PC-9 (cell line): ENCODE measurements at regions not wholly inside any gene's neighbourhood (a gene's known extent, or its start where the extent isn't known, plus 50 kb on each side); places are given as distances from the start of the nearest gene placed in this dataset.
A peak's percentile ranks its signal among the peaks of the same experiment; 100 is the strongest.

Source experiments
- BruUV-seq: library from RNA; stranded (reverse); fragments of 400-500 nt; replicated peaks from 2 replicates; lab custom pipeline; 2021; lab: Mats Ljungman, UMichigan
- CTCF ChIA-PET: fragments of 300-600 bp; sonication (Branson Sonifier 250); formaldehyde crosslinking; loops from one replicate; lab custom pipeline; 2022; ENCODE audit warnings: antibody characterized with exemption; lab: Charles Lee
- POLR2A ChIA-PET: fragments of 300-600 bp; sonication (Branson Sonifier 250); formaldehyde crosslinking; loops from one replicate; lab custom pipeline; 2022; ENCODE audit warnings: antibody characterized with exemption; ENCODE audit not compliant: unreplicated experiment; lab: Charles Lee
- DNase-seq, 2 experiments: peaks; one replicate each; pipeline versions ENCODE4 v3.0.0 to v3.0.0-alpha.2; 2015 to 2022; ENCODE audit warnings: mixed read lengths in 1 of 2
- H2AFZ ChIP-seq: fragments of 200-600 bp; sonication (generic); 2 replicates; pipeline ENCODE4 v1.8.1; 2017; ENCODE audit warnings: antibody characterized with exemption
- H3F3A ChIP-seq: fragments of 200-600 bp; sonication (generic); 2 replicates; pipeline ENCODE4 v1.8.1; 2017; ENCODE audit warnings: antibody characterized with exemption, mild to moderate bottlenecking, low read depth; ENCODE audit not compliant: insufficient read depth
- H3K27ac ChIP-seq: fragments of 200-600 bp; sonication (generic); 2 replicates; pipeline ENCODE4 v1.6.1; 2016; ENCODE audit warnings: mixed run types
- H3K27me3 ChIP-seq: fragments of 200-600 bp; sonication (generic); 2 replicates; pipeline ENCODE4 v1.6.1; 2016; ENCODE audit warnings: low read depth, mixed run types; ENCODE audit not compliant: insufficient read depth
- H3K36me3 ChIP-seq: fragments of 200-600 bp; sonication (generic); 2 replicates; pipeline ENCODE4 v1.6.1; 2016; ENCODE audit warnings: low read depth, mixed run types
- H3K4me1 ChIP-seq: fragments of 200-600 bp; sonication (generic); replicated peaks from 2 replicates; pipeline ENCODE4 v1.6.1; 2016; ENCODE audit warnings: mixed run types; ENCODE audit not compliant: insufficient read depth
- H3K4me2 ChIP-seq: fragments of 200-600 bp; sonication (generic); 2 replicates; pipeline ENCODE4 v1.6.1; 2017; ENCODE audit warnings: mixed run types
- H3K4me3 ChIP-seq: fragments of 200-600 bp; sonication (generic); 2 replicates; pipeline ENCODE4 v1.6.1; 2016; ENCODE audit warnings: mixed run types
- H3K79me2 ChIP-seq: fragments of 200-600 bp; sonication (generic); 2 replicates; pipeline ENCODE4 v1.6.1; 2017; ENCODE audit warnings: low read depth, mixed run types
- H3K9me2 ChIP-seq: fragments of 200-600 bp; sonication (generic); 2 replicates; pipeline ENCODE4 v1.8.1; 2017; ENCODE audit warnings: mild to moderate bottlenecking; ENCODE audit not compliant: insufficient read depth
- H3K9me3 ChIP-seq: fragments of 200-600 bp; sonication (generic); 2 replicates; pipeline ENCODE4 v1.8.1; 2016; ENCODE audit warnings: low read depth; ENCODE audit not compliant: insufficient read depth
- H4K20me1 ChIP-seq: fragments of 200-600 bp; sonication (generic); 2 replicates; pipeline ENCODE4 v1.8.1; 2017; ENCODE audit not compliant: insufficient read depth
- EZH2 ChIP-seq: fragments of 200-600 bp; sonication (generic); IDR thresholded peaks from 2 replicates; pipeline ENCODE4 v1.8.0; 2017; ENCODE audit warnings: antibody characterized with exemption, low read depth
- intact Hi-C: fragments of 100-400 bp; cut with micrococcal nuclease; formaldehyde crosslinking; loops from one replicate; pipeline ENCODE4 v1.10.0; 2022; ENCODE audit not compliant: unreplicated experiment
- TF ChIP-seq, protein P1 (sequence below): fragments of 200-600 bp; sonication (generic); conservative IDR thresholded peaks from 2 replicates; pipeline ENCODE4 v1.6.1; 2017; ENCODE audit warnings: mixed run types, antibody characterized with exemption, mild to moderate bottlenecking, moderate library complexity

DNA sequence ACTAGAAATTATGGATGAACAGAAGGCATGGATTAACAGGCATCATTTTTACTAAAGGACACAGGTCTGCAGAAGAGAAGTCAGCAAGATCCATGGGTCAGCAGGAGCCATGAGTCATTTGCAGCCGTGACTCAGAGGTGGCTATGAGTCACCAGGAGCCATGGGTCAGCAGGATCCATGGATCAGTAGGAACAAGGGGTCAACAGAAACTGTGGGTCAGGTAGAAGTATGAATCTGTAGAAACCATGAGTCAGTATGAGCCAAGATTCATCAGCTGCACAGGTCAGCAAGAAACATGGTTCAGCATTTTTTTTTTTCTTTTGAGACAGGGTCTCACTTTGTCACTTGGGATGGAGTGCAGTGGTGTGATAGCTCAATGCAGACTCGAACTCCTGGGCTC lies 58.2 kb upstream of the HS3ST4 start:
- H2AFZ ChIP-seq = no peak overlapping the region
- H3K36me3 ChIP-seq = no peaks in the 10 kb centered on the region
- no peak overlapping the region for H3K4me2 ChIP-seq
- no peaks in the 10 kb centered on the region for H3K4me1 ChIP-seq
- no peaks in the 10 kb centered on the region for H3K9me3 ChIP-seq
- H3K27ac ChIP-seq = no peak overlapping the region
- H3F3A ChIP-seq = no peaks in the 10 kb centered on the region
- CTCF ChIA-PET = no interaction called here
- no peaks in the 10 kb centered on the region for H4K20me1 ChIP-seq
- POLR2A ChIA-PET = no interaction called here
- intact Hi-C loops = no loop called here
- BruUV-seq = no TSS peak
- H3K79me2 ChIP-seq = no peaks in the 10 kb centered on the region
- H3K27me3 ChIP-seq = no peaks in the 10 kb centered on the region
- no peak overlapping the region for H3K4me3 ChIP-seq
- H3K9me2 ChIP-seq = no peaks in the 10 kb centered on the region
- no peak for TF ChIP-seq EZH2
- TF ChIP-seq, protein P1, sequence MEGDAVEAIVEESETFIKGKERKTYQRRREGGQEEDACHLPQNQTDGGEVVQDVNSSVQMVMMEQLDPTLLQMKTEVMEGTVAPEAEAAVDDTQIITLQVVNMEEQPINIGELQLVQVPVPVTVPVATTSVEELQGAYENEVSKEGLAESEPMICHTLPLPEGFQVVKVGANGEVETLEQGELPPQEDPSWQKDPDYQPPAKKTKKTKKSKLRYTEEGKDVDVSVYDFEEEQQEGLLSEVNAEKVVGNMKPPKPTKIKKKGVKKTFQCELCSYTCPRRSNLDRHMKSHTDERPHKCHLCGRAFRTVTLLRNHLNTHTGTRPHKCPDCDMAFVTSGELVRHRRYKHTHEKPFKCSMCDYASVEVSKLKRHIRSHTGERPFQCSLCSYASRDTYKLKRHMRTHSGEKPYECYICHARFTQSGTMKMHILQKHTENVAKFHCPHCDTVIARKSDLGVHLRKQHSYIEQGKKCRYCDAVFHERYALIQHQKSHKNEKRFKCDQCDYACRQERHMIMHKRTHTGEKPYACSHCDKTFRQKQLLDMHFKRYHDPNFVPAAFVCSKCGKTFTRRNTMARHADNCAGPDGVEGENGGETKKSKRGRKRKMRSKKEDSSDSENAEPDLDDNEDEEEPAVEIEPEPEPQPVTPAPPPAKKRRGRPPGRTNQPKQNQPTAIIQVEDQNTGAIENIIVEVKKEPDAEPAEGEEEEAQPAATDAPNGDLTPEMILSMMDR = no peak
- DNase-seq = peak; percentile 16 to 45

DNA sequence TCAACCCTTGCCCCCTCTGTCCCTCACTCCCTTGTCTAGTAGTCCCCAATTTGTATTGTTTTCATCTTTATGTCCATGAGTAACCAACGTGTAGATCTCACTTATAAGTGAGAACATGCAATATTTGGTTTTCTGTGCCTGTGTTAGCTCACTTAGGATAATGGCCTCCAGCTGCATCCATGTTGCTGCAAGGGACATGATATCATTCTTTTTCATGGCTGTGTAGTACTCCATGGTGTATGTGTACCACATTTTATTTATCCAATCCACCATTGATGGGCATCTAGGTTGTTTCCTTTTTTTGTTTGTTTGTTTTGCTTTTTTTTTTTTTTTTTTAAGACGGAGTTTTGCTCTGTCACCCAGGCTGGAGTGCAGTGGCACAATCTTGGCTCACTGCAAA lies 63.0 kb upstream of the HS3ST4 start:
- Histone ChIP-seq H3K79me2 (no peaks in the 10 kb centered on the region), H3K27ac (no peak overlapping the region), H3K4me1 (no peaks in the 10 kb centered on the region), H3K4me2 (no peak overlapping the region), H3F3A (no peaks in the 10 kb centered on the region), H3K9me2 (no peaks in the 10 kb centered on the region), H3K36me3 (no peaks in the 10 kb centered on the region), H3K4me3 (no peak overlapping the region), H4K20me1 (no peaks in the 10 kb centered on the region), H2AFZ (no peak overlapping the region), H3K9me3 (no peaks in the 10 kb centered on the region), H3K27me3 (no peaks in the 10 kb centered on the region)
- no peak for DNase-seq
- no TSS peak for BruUV-seq
- no peak for TF ChIP-seq EZH2
- TF ChIP-seq, protein P1 = no peak
- intact Hi-C loops = no loop called here
- ChIA-PET CTCF (no interaction called here), POLR2A (no interaction called here)

DNA sequence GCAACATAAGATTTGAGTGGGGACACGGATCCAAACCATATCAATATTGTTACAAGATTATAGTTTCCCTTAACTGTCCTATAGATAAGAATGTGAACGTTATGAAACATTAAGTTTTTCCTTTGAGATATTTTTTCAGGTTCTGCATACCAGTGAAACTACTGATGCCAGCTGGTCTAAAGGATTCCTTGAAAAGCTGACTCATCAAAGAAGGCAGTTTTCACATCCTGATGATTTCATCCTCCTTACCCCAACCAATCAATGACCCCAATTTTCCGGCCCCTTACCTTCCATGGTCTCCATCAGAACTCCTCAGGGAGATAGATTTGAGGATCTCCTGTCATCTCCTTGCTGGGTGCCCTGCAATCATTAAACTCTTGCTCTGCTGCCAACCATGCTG lies 64.1 kb upstream of the HS3ST4 start:
- POLR2A ChIA-PET = no interaction called here
- Histone ChIP-seq H3F3A (no peaks in the 10 kb centered on the region), H3K4me1 (no peaks in the 10 kb centered on the region)

More for the DNA sequence above, 64.1 kb upstream of the HS3ST4 start:
- H3K36me3 ChIP-seq = no peaks in the 10 kb centered on the region
- H3K27me3 ChIP-seq = peaks cover 10% of the 10 kb centered on the region
- no peaks in the 10 kb centered on the region for H3K9me2 ChIP-seq
- H2AFZ ChIP-seq = no peak overlapping the region
- H3K79me2 ChIP-seq = no peaks in the 10 kb centered on the region
- TF ChIP-seq, protein P1 = no peak
- TF ChIP-seq EZH2 = no peak
- BruUV-seq = no TSS peak
- no peaks in the 10 kb centered on the region for H4K20me1 ChIP-seq
- H3K9me3 ChIP-seq = no peaks in the 10 kb centered on the region
- H3K27ac ChIP-seq = no peak overlapping the region
- no peak for DNase-seq
- intact Hi-C loops = no loop called here
- CTCF ChIA-PET = no interaction called here
- H3K4me3 ChIP-seq = no peak overlapping the region
- no peak overlapping the region for H3K4me2 ChIP-seq
